ENCODE measurements at regions not wholly inside any gene's neighbourhood (a gene's known extent, or its start where the extent isn't known, plus 50 kb on each side); places are given as distances from the start of the nearest gene placed in this dataset.

- no peak for TF ChIP-seq CTCF (IDR thresholded peaks at IDR 0.05 in 4 of 5, conservative IDR thresholded peaks at IDR 0.05 in 1 of 5)
- TF ChIP-seq POLR2A (IDR thresholded peaks at IDR 0.05), result no peak
These were observed 339.0 kb downstream of the GPR37 start for GRCh38 chr7:124426621-124427020.
